T-helper 2 cell (primary cell): ENCODE measurements at regions not wholly inside any gene's neighbourhood (a gene's known extent, or its start where the extent isn't known, plus 50 kb on each side); places are given as distances from the start of the nearest gene placed in this dataset.

ENCODE experiments used
- DNase-seq, 5 experiments: peaks; one replicate each; pipeline versions ENCODE4 v3.0.0 to v3.0.0-alpha.2; 2012 to 2022

- DNase-seq: peak in 1 of 5 experiments; percentile 39
These were observed 72.5 kb upstream of the KCNMA1 start for GRCh38 chr10:77710081-77710551.

GRCh38 chr10:77707570-77707969 is 70.0 kb upstream of the KCNMA1 start:
- DNase-seq: no peak

- peak in 1 of 5 experiments; percentile 33 for DNase-seq
These were observed 64.6 kb upstream of the KCNMA1 start for GRCh38 chr10:77702166-77702565.

GRCh38 chr10:77700086-77700485 is 62.5 kb upstream of the KCNMA1 start:
- DNase-seq: no peak

- no peak for DNase-seq
These were observed 61.6 kb upstream of the KCNMA1 start for GRCh38 chr10:77699080-77699645.

- DNase-seq: no peak
These were observed 60.8 kb upstream of the KCNMA1 start for GRCh38 chr10:77698267-77698931.

GRCh38 chr10:77696584-77696983 is 59.0 kb upstream of the KCNMA1 start:
- DNase-seq: no peak

GRCh38 chr10:77695186-77695585 is 57.6 kb upstream of the KCNMA1 start:
- DNase-seq: no peak

- DNase-seq: no peak
These were observed 55.2 kb upstream of the KCNMA1 start for GRCh38 chr10:77692782-77693181.

GRCh38 chr10:77689339-77689738 is 51.7 kb upstream of the KCNMA1 start:
- no peak for DNase-seq

GRCh38 chr10:77687621-77688020 is 50.0 kb upstream of the KCNMA1 start:
- no peak for DNase-seq
